ENCODE measurements at regions not wholly inside any gene's neighbourhood (a gene's known extent, or its start where the extent isn't known, plus 50 kb on each side); places are given as distances from the start of the nearest gene placed in this dataset.

DNA sequence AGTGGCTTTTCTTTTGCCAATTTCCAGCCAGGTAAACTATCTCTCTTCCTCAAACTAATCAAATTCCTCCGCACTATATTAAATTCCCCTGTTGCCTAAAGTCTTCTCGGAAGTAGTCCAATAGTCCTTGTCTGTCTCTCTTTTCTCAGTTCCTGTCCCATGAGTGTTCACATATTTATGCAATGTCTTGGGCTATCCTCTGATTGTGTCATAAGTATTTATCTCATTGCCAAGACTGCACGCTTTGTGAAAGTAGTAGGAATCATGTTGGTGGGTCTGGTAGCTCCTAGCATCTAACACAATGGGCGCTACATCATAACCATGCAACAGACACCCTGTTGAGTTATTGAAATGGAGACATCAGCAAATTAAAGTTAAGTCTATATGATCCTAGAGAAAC is 59.9 kb upstream of the POU3F3 start:
- no peak for TF ChIP-seq CTCF (IDR thresholded peaks at IDR 0.05; ENCODE audit: borderline replicate concordance, insufficient read depth, low read depth, low read length)
- no peak overlapping the region for H3K4me3 ChIP-seq (ENCODE audit: low read depth, low read length)

GRCh38 chr2:104794441-104794840 is 59.5 kb upstream of the POU3F3 start:
- TF ChIP-seq CTCF (IDR thresholded peaks at IDR 0.05; ENCODE audit: borderline replicate concordance, insufficient read depth, low read depth, low read length), result no peak
- H3K4me3 ChIP-seq (ENCODE audit: low read depth, low read length), result no peak overlapping the region
